ENCODE measurements at regions not wholly inside any gene's neighbourhood (a gene's known extent, or its start where the extent isn't known, plus 50 kb on each side); places are given as distances from the start of the nearest gene placed in this dataset.

DNA sequence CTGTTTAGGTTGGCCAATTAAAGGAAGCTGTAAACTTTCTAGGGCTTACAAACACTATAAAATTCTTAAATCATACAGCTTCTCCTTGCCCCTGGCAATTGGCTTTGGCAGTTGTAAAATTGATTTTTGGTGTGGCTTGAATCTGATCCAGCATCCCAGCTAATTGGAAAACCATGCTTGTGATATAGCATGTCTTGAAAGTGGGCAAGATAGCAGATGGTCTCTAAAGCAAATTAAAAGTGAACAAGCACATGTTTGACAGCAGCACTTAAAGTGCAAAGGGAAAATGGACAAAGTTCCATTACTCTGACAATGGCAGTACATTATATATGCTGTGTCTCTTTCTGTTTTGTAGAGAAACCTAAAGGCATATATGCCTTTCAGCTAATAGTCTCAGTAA, 302.9 kb upstream of the NXPH2 start:
- POLR2A ChIA-PET = no interaction called here
- Mint-ChIP-seq H3K4me3 (no peak overlapping the region), H3K27ac (no peak overlapping the region), H3K4me1 (no peaks in the 10 kb centered on the region), H3K27me3 (no peaks in the 10 kb centered on the region), H3K9me3 (ENCODE audit: insufficient read depth) (peaks cover 2% of the 10 kb centered on the region)
- Histone ChIP-seq H2AFZ (ENCODE audit: insufficient read depth, low read depth, low read length, poor library complexity, severe bottlenecking) (no peak overlapping the region), H3K27me3 (replicated peaks in 1 of 4; ENCODE audit: control extremely low read depth in 1 of 4, control insufficient read depth in 3 of 4, insufficient read depth in 4 of 4, low read length in 3 of 4) (no peaks in the 10 kb centered on the region), H3K36me3 (replicated peaks in 1 of 2; ENCODE audit: control extremely low read depth in 1 of 2, control insufficient read depth in 1 of 2, extremely low read depth in 1 of 2, insufficient read depth in 2 of 2, low read length in 1 of 2) (no peaks in the 10 kb centered on the region), H3K9me3 (ENCODE audit: control extremely low read depth in 1 of 3, control insufficient read depth in 2 of 3, insufficient read depth in 1 of 3, low read length in 2 of 3) (no peaks in the 10 kb centered on the region), H3K4me3 (ENCODE audit: control extremely low read depth in 1 of 5, extremely low read depth in 1 of 5, insufficient read depth in 1 of 5, low read depth in 2 of 5, low read length in 4 of 5) (no peak overlapping the region), H3K27ac (ENCODE audit: low read length in 2 of 2) (no peak overlapping the region), H3K4me1 (ENCODE audit: control insufficient read depth in 2 of 2, insufficient read depth in 2 of 2, low read length in 2 of 2) (no peaks in the 10 kb centered on the region), H3K79me2 (ENCODE audit: control insufficient read depth, insufficient read depth, low read length) (no peaks in the 10 kb centered on the region), H3K4me2 (replicated peaks; ENCODE audit: low read depth, low read length, poor library complexity, severe bottlenecking) (no peak overlapping the region), H4K20me1 (ENCODE audit: control insufficient read depth, insufficient read depth, low read length, poor library complexity, severe bottlenecking) (no peaks in the 10 kb centered on the region), H3K9ac (ENCODE audit: low read length) (no peak overlapping the region)
- CTCF ChIA-PET = no interaction called here
- no peak for TF ChIP-seq EZH2 (IDR thresholded peaks at IDR 0.05; ENCODE audit: borderline replicate concordance, insufficient read depth, low read depth, low read length, poor library complexity, severe bottlenecking)
- TF ChIP-seq, protein P1, sequence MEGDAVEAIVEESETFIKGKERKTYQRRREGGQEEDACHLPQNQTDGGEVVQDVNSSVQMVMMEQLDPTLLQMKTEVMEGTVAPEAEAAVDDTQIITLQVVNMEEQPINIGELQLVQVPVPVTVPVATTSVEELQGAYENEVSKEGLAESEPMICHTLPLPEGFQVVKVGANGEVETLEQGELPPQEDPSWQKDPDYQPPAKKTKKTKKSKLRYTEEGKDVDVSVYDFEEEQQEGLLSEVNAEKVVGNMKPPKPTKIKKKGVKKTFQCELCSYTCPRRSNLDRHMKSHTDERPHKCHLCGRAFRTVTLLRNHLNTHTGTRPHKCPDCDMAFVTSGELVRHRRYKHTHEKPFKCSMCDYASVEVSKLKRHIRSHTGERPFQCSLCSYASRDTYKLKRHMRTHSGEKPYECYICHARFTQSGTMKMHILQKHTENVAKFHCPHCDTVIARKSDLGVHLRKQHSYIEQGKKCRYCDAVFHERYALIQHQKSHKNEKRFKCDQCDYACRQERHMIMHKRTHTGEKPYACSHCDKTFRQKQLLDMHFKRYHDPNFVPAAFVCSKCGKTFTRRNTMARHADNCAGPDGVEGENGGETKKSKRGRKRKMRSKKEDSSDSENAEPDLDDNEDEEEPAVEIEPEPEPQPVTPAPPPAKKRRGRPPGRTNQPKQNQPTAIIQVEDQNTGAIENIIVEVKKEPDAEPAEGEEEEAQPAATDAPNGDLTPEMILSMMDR (IDR thresholded peaks at IDR 0.05) = no peak
- DNase-seq = no peak
- no peak for ATAC-seq (ENCODE audit: low read depth)
- intact Hi-C loops (cut with micrococcal nuclease) = no loop called here

DNA sequence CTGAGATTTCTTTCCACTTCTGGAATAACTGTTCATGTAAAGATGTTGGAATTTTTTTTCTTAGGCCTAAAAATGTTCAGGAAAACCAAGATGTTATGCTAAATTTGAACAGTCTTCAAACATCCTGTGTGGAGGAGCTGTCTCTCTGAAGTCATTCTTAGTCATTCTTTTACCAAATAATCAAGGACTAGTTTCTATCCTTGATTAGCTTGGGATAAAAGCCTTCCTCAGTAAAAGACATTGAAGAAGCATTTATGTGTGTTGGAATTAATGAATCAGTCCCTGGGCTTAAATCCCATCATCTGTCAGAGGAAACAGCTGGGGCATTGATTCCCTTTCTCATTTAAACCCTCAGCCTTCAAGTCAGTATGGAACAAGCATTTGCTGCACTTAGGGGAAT, 300.1 kb upstream of the NXPH2 start:
- no peak for ATAC-seq (ENCODE audit: low read depth)
- no peak overlapping the region for H3K27ac Mint-ChIP-seq
- POLR2A ChIA-PET = no interaction called here
- Histone ChIP-seq H3K27me3 (replicated peaks in 1 of 4; ENCODE audit: control extremely low read depth in 1 of 4, control insufficient read depth in 3 of 4, insufficient read depth in 4 of 4, low read length in 3 of 4) (no peaks in the 10 kb centered on the region), H3K27ac (ENCODE audit: low read length in 2 of 2) (no peak overlapping the region), H3K9ac (ENCODE audit: low read length) (no peak overlapping the region), H3K36me3 (replicated peaks in 1 of 2; ENCODE audit: control extremely low read depth in 1 of 2, control insufficient read depth in 1 of 2, extremely low read depth in 1 of 2, insufficient read depth in 2 of 2, low read length in 1 of 2) (no peaks in the 10 kb centered on the region), H4K20me1 (ENCODE audit: control insufficient read depth, insufficient read depth, low read length, poor library complexity, severe bottlenecking) (no peaks in the 10 kb centered on the region), H3K4me1 (ENCODE audit: control insufficient read depth in 2 of 2, insufficient read depth in 2 of 2, low read length in 2 of 2) (no peaks in the 10 kb centered on the region), H2AFZ (ENCODE audit: insufficient read depth, low read depth, low read length, poor library complexity, severe bottlenecking) (no peak overlapping the region), H3K9me3 (ENCODE audit: control extremely low read depth in 1 of 3, control insufficient read depth in 2 of 3, insufficient read depth in 1 of 3, low read length in 2 of 3) (no peaks in the 10 kb centered on the region), H3K4me3 (ENCODE audit: control extremely low read depth in 1 of 5, extremely low read depth in 1 of 5, insufficient read depth in 1 of 5, low read depth in 2 of 5, low read length in 4 of 5) (no peak overlapping the region), H3K79me2 (ENCODE audit: control insufficient read depth, insufficient read depth, low read length) (no peaks in the 10 kb centered on the region), H3K4me2 (replicated peaks; ENCODE audit: low read depth, low read length, poor library complexity, severe bottlenecking) (no peak overlapping the region)
- H3K4me1 Mint-ChIP-seq = no peaks in the 10 kb centered on the region
- TF ChIP-seq, protein P1 (IDR thresholded peaks at IDR 0.05) = no peak
- no peak for TF ChIP-seq EZH2 (IDR thresholded peaks at IDR 0.05; ENCODE audit: borderline replicate concordance, insufficient read depth, low read depth, low read length, poor library complexity, severe bottlenecking)
- H3K4me3 Mint-ChIP-seq = no peak overlapping the region
- no peaks in the 10 kb centered on the region for H3K27me3 Mint-ChIP-seq
- CTCF ChIA-PET = no interaction called here
- intact Hi-C loops (cut with micrococcal nuclease) = no loop called here
- H3K9me3 Mint-ChIP-seq (ENCODE audit: insufficient read depth) = no peaks in the 10 kb centered on the region
- no peak for DNase-seq

Measured in B cell (primary cell).